GM19324 (cell line): ENCODE measurements at regions not wholly inside any gene's neighbourhood (a gene's known extent, or its start where the extent isn't known, plus 50 kb on each side); places are given as distances from the start of the nearest gene placed in this dataset.

ENCODE experiments used
- ATAC-seq: cut with Tn5 transposase; IDR thresholded peaks from one replicate; pipeline ENCODE4 v1.9.1; 2021; ENCODE audit warnings: mild to moderate bottlenecking, moderate library complexity; ENCODE audit not compliant: unreplicated experiment, low FRiP score

- ATAC-seq = no peak
These were observed 118.1 kb upstream of the MAFB start for GRCh38 chr20:40806929-40807820.

GRCh38 chr20:40807821-40808170 is 118.8 kb upstream of the MAFB start:
- ATAC-seq = no peak

- no peak for ATAC-seq
These were observed 119.9 kb upstream of the MAFB start for GRCh38 chr20:40808936-40809335.

- no peak for ATAC-seq
These were observed 120.3 kb upstream of the MAFB start for GRCh38 chr20:40809361-40809760.

GRCh38 chr20:40810332-40811000 is 121.4 kb upstream of the MAFB start:
- no peak for ATAC-seq

GRCh38 chr20:40811004-40811403 is 122.0 kb upstream of the MAFB start:
- ATAC-seq = no peak

- ATAC-seq = no peak
These were observed 122.8 kb upstream of the MAFB start for GRCh38 chr20:40811660-40812414.

- no peak for ATAC-seq
These were observed 123.4 kb upstream of the MAFB start for GRCh38 chr20:40812415-40812925.

GRCh38 chr20:40813029-40813431 is 124.0 kb upstream of the MAFB start:
- ATAC-seq = no peak

- ATAC-seq = no peak
These were observed 124.9 kb upstream of the MAFB start for GRCh38 chr20:40813708-40814630.

GRCh38 chr20:40814631-40814960 is 125.6 kb upstream of the MAFB start:
- no peak for ATAC-seq

- ATAC-seq = no peak
These were observed 126.4 kb upstream of the MAFB start for GRCh38 chr20:40815156-40816038.

GRCh38 chr20:40816039-40816352 is 127.0 kb upstream of the MAFB start:
- ATAC-seq = no peak

- no peak for ATAC-seq
These were observed 132.4 kb upstream of the MAFB start for GRCh38 chr20:40821429-40821828.

- no peak for ATAC-seq
These were observed 137.7 kb upstream of the MAFB start for GRCh38 chr20:40826699-40827098.

GRCh38 chr20:40835321-40835720 is 146.3 kb upstream of the MAFB start:
- no peak for ATAC-seq

- no peak for ATAC-seq
These were observed 149.5 kb upstream of the MAFB start for GRCh38 chr20:40838509-40838908.

- ATAC-seq = no peak
These were observed 154.2 kb upstream of the MAFB start for GRCh38 chr20:40843251-40843650.

GRCh38 chr20:40844332-40844731 is 155.3 kb upstream of the MAFB start:
- ATAC-seq = no peak
